ENCODE measurements at regions not wholly inside any gene's neighbourhood (a gene's known extent, or its start where the extent isn't known, plus 50 kb on each side); places are given as distances from the start of the nearest gene placed in this dataset.

DNA sequence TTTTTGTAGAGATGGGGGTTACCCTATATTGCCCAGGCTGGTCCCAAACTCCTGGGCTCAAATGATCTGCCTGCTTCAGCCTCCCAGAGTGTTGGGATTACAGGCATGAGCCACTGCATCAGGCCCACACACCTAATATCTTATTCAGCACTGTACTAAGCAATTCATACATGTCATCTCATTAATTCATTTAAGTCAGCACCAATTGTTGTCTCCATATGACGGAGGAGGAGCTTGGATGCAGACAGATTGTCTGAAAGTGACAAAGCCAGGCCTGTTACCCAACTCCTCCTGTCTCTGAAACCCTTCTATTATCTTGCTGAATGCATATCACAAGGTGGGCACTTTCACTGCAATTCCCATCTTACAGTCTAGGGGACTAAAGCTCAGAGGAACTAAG, 57.5 kb upstream of the ALX4 start:
- TF ChIP-seq, protein P1, sequence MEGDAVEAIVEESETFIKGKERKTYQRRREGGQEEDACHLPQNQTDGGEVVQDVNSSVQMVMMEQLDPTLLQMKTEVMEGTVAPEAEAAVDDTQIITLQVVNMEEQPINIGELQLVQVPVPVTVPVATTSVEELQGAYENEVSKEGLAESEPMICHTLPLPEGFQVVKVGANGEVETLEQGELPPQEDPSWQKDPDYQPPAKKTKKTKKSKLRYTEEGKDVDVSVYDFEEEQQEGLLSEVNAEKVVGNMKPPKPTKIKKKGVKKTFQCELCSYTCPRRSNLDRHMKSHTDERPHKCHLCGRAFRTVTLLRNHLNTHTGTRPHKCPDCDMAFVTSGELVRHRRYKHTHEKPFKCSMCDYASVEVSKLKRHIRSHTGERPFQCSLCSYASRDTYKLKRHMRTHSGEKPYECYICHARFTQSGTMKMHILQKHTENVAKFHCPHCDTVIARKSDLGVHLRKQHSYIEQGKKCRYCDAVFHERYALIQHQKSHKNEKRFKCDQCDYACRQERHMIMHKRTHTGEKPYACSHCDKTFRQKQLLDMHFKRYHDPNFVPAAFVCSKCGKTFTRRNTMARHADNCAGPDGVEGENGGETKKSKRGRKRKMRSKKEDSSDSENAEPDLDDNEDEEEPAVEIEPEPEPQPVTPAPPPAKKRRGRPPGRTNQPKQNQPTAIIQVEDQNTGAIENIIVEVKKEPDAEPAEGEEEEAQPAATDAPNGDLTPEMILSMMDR (IDR thresholded peaks at IDR 0.05; ENCODE audit: insufficient read depth, low read length), result no peak
- no peak for TF ChIP-seq POLR2AphosphoS5 (IDR thresholded peaks at IDR 0.05; ENCODE audit: low read depth)

All from HL-60 (cell line).